PC-3 (cell line): ENCODE measurements at regions not wholly inside any gene's neighbourhood (a gene's known extent, or its start where the extent isn't known, plus 50 kb on each side); places are given as distances from the start of the nearest gene placed in this dataset.

Experiments
- ATAC-seq: fragments of 200-7000 bp; cut with Tn5 transposase; 2 replicates; pipeline ENCODE4 v1.9.1; 2020; ENCODE audit warnings: mild to moderate bottlenecking, moderate library complexity
- BruUV-seq: library from RNA; stranded (reverse); fragments of 400-500 nt; replicated peaks from 2 replicates; lab custom pipeline; 2021; lab: Mats Ljungman, UMichigan
- CTCF ChIA-PET: fragments of 300-600 bp; sonication (Branson Sonifier 250); formaldehyde crosslinking; loops from one replicate; lab custom pipeline; 2022; ENCODE audit warnings: antibody characterized with exemption; lab: Charles Lee
- POLR2A ChIA-PET: fragments of 300-600 bp; sonication (Branson Sonifier 250); formaldehyde crosslinking; loops from one replicate; lab custom pipeline; 2022; ENCODE audit warnings: antibody characterized with exemption; ENCODE audit not compliant: unreplicated experiment; lab: Charles Lee
- DNase-seq: peaks from one replicate; pipeline ENCODE4 v3.0.0-alpha.2; 2015
- H2AFZ ChIP-seq: fragments of 300-600 bp; sonication (generic); 2 replicates; pipeline ENCODE4 v1.6.0; 2016; ENCODE audit warnings: antibody characterized with exemption, low read length
- H3F3A ChIP-seq: fragments of 300-600 bp; sonication (generic); one replicate; pipeline ENCODE4 v1.6.0; 2017; ENCODE audit warnings: antibody characterized with exemption, low read length, control low read depth, mild to moderate bottlenecking; ENCODE audit not compliant: unreplicated experiment
- H3K27ac ChIP-seq: fragments of 300-600 bp; sonication (generic); 2 replicates; pipeline ENCODE4 v1.5.1; 2016; ENCODE audit warnings: mild to moderate bottlenecking, low read length
- H3K27me3 ChIP-seq: fragments of 300-600 bp; sonication (generic); 2 replicates; pipeline ENCODE4 v1.6.1; 2016; ENCODE audit warnings: low read length, mixed read lengths
- H3K36me3 ChIP-seq: fragments of 300-600 bp; sonication (generic); 2 replicates; pipeline ENCODE4 v1.6.1; 2016; ENCODE audit warnings: low read depth, mixed run types, low read length, mixed read lengths
- H3K4me1 ChIP-seq: fragments of 300-600 bp; sonication (generic); 2 replicates; pipeline ENCODE4 v1.5.1; 2016; ENCODE audit warnings: low read length; ENCODE audit not compliant: insufficient read depth
- H3K4me2 ChIP-seq: fragments of 300-600 bp; sonication (generic); 2 replicates; pipeline ENCODE4 v1.6.0; 2016; ENCODE audit warnings: low read length
- H3K4me3 ChIP-seq: fragments of 300-600 bp; sonication (generic); 2 replicates; pipeline ENCODE4 v1.5.1; 2016; ENCODE audit warnings: mild to moderate bottlenecking, low read length, mixed read lengths
- H3K79me2 ChIP-seq: fragments of 300-600 bp; sonication (generic); 2 replicates; pipeline ENCODE4 v1.6.1; 2017; ENCODE audit warnings: low read length, mixed read lengths
- H3K9ac ChIP-seq: fragments of 300-600 bp; sonication (generic); 2 replicates; pipeline ENCODE4 v1.6.0; 2016; ENCODE audit warnings: mild to moderate bottlenecking, low read length
- H3K9me2 ChIP-seq: fragments of 300-600 bp; sonication (generic); replicated peaks from 2 replicates; pipeline ENCODE4 v1.6.1; 2016; ENCODE audit warnings: mixed run types, low read length, mixed read lengths
- H3K9me3 ChIP-seq: fragments of 300-600 bp; sonication (generic); 2 replicates; pipeline ENCODE4 v1.6.1; 2016; ENCODE audit warnings: low read length, mixed read lengths
- H4K20me1 ChIP-seq: fragments of 300-600 bp; sonication (generic); 2 replicates; pipeline ENCODE4 v1.6.1; 2016; ENCODE audit warnings: low read length, mixed read lengths
- CTCF ChIP-seq: fragments of 300-600 bp; sonication (generic); conservative IDR thresholded peaks from 2 replicates; pipeline ENCODE4 v1.5.1; 2017; ENCODE audit warnings: antibody characterized with exemption, low read depth, mild to moderate bottlenecking, low read length
- EZH2 ChIP-seq: fragments of 300-600 bp; sonication (generic); IDR thresholded peaks from one replicate; pipeline ENCODE4 v1.6.1; 2017; ENCODE audit warnings: antibody characterized with exemption, mild to moderate bottlenecking, low read length; ENCODE audit not compliant: unreplicated experiment
- EZH2phosphoT487 ChIP-seq: fragments of 300-600 bp; sonication (generic); IDR thresholded peaks from 2 replicates; pipeline ENCODE4 v1.6.1; 2018; ENCODE audit warnings: mild to moderate bottlenecking, antibody characterized with exemption, low read length, borderline replicate concordance
- intact Hi-C: fragments of 100-400 bp; cut with micrococcal nuclease; formaldehyde crosslinking; loops from 2 replicates; pipeline ENCODE4 v1.9.0; 2023

GRCh38 chr11:103010891-103011290, 55.4 kb upstream of the MMP13 start:
- Histone ChIP-seq H3K36me3 (no peaks in the 10 kb centered on the region), H3K9me3 (no peaks in the 10 kb centered on the region), H3K4me2 (no peak overlapping the region), H3K27me3 (no peaks in the 10 kb centered on the region), H3F3A (no peaks in the 10 kb centered on the region), H3K4me3 (no peak overlapping the region), H4K20me1 (no peaks in the 10 kb centered on the region), H2AFZ (no peak overlapping the region), H3K27ac (no peak overlapping the region), H3K9me2 (no peaks in the 10 kb centered on the region), H3K79me2 (no peaks in the 10 kb centered on the region), H3K4me1 (peaks cover 3% of the 10 kb centered on the region; the same call in 1 of the 2 replicates), H3K9ac (no peak overlapping the region)
- BruUV-seq, result no TSS peak
- DNase-seq (no peak), ATAC-seq (no peak)
- TF ChIP-seq EZH2phosphoT487, result no peak
- TF ChIP-seq CTCF, result no peak
- TF ChIP-seq EZH2, result no peak
- ChIA-PET POLR2A (no interaction called here), CTCF (no interaction called here)
- intact Hi-C loops, result no loop called here

- ATAC-seq (no peak), DNase-seq (peak; percentile 68)
- Histone ChIP-seq H3K27me3 (no peaks in the 10 kb centered on the region), H3K4me1 (peaks cover 3% of the 10 kb centered on the region; the same call in 1 of the 2 replicates), H3K4me2 (no peak overlapping the region), H3K79me2 (no peaks in the 10 kb centered on the region), H3K9me2 (no peaks in the 10 kb centered on the region), H4K20me1 (no peaks in the 10 kb centered on the region), H3K9ac (no peak overlapping the region), H3K36me3 (no peaks in the 10 kb centered on the region), H3K27ac (no peak overlapping the region), H2AFZ (no peak overlapping the region), H3F3A (no peaks in the 10 kb centered on the region), H3K4me3 (no peak overlapping the region), H3K9me3 (no peaks in the 10 kb centered on the region)
- intact Hi-C loops, result no loop called here
- CTCF ChIA-PET, result no interaction called here
- no peak for TF ChIP-seq EZH2phosphoT487
- POLR2A ChIA-PET, result no interaction called here
- no TSS peak for BruUV-seq
Observed at GRCh38 chr11:103007521-103007920, 52.0 kb upstream of the MMP13 start.
